ENCODE measurements at regions not wholly inside any gene's neighbourhood (a gene's known extent, or its start where the extent isn't known, plus 50 kb on each side); places are given as distances from the start of the nearest gene placed in this dataset.
"Not testable (repeated sequence)": the region's sequence is repeated elsewhere in the genome, so short reads cannot be mapped to it uniquely, and the experiment has no call there.

- no peaks in the 10 kb centered on the region for H3K36me3 ChIP-seq (ENCODE audit: control insufficient read depth, insufficient read depth, low read length)
- no peak overlapping the region for H3K27ac ChIP-seq (ENCODE audit: low read length)
- no CpG with 5 or more reads among the region's 7 CpGs for WGBS (ENCODE audit: insufficient coverage, low lambda C conversion rate)
- no peaks in the 10 kb centered on the region for H3K27me3 ChIP-seq (ENCODE audit: control insufficient read depth, insufficient read depth, low read length)
- no peaks in the 10 kb centered on the region for H3K9me3 ChIP-seq (ENCODE audit: control insufficient read depth, low read depth, low read length)
- no peak overlapping the region for H3K4me3 ChIP-seq (ENCODE audit: low read length)
- no peaks in the 10 kb centered on the region for H3K4me1 ChIP-seq (ENCODE audit: control insufficient read depth, insufficient read depth, low read length)
- no peak for DNase-seq
Measured at GRCh38 chr9:22970434-22970975, 523.9 kb downstream of the DMRTA1 start.

DNA sequence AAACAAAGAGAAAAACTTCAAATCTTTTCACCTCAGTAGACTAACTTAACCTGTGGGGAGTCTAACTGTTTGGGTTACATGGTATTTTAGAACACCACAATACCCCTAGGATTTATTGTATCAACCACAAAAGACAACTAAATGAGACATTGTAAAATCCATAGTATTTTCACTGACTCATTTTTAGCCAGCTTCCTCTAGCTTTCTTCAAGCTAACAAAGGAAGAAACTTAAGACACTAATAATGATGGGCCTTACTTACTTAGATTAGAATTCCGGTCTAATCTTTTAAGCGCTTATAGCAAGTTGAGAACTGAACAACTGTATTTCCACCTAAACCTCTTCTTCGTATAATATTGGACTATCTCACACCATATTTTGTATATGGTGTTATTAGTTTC, 529.3 kb downstream of the DMRTA1 start:
- WGBS (ENCODE audit: insufficient coverage, low lambda C conversion rate) = no CpG with 5 or more reads among the region's 3 CpGs
- Histone ChIP-seq H3K27ac (ENCODE audit: low read length) (no peak overlapping the region), H3K4me3 (ENCODE audit: low read length) (no peak overlapping the region), H3K4me1 (ENCODE audit: control insufficient read depth, insufficient read depth, low read length) (no peaks in the 10 kb centered on the region), H3K27me3 (ENCODE audit: control insufficient read depth, insufficient read depth, low read length) (no peaks in the 10 kb centered on the region), H3K9me3 (ENCODE audit: control insufficient read depth, low read depth, low read length) (no peaks in the 10 kb centered on the region), H3K36me3 (ENCODE audit: control insufficient read depth, insufficient read depth, low read length) (no peaks in the 10 kb centered on the region)
- DNase-seq = no peak

DNA sequence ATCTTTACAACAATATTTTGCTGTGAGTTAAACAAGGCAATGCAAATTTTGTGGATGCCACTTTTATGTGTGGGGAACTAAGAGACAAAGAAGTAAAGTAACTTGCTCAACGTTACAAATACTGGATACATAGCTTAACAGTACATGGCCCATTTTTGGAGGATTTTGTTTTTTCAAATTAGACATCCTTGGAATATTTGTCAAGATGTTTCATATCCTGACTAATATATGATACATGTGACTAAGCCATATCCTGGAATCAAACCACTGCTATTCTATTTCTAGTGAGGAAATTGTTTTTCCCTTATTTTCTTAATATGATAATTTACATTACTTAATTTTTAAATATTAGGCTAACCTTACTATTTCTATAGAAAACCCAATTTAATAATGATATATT, 529.8 kb downstream of the DMRTA1 start:
- 86% methylated on average over 1 of the region's 1 CpG for WGBS (ENCODE audit: insufficient coverage, low lambda C conversion rate)
- no peak overlapping the region for H3K4me3 ChIP-seq (ENCODE audit: low read length)
- no peaks in the 10 kb centered on the region for H3K4me1 ChIP-seq (ENCODE audit: control insufficient read depth, insufficient read depth, low read length)
- no peaks in the 10 kb centered on the region for H3K27me3 ChIP-seq (ENCODE audit: control insufficient read depth, insufficient read depth, low read length)
- H3K9me3 ChIP-seq (ENCODE audit: control insufficient read depth, low read depth, low read length) = no peaks in the 10 kb centered on the region
- H3K36me3 ChIP-seq (ENCODE audit: control insufficient read depth, insufficient read depth, low read length) = no peaks in the 10 kb centered on the region
- DNase-seq = no peak
- no peak overlapping the region for H3K27ac ChIP-seq (ENCODE audit: low read length)

- not testable (repeated sequence) for H3K4me1 ChIP-seq (ENCODE audit: control insufficient read depth, insufficient read depth, low read length); H3K36me3 ChIP-seq (ENCODE audit: control insufficient read depth, insufficient read depth, low read length); H3K27ac ChIP-seq (ENCODE audit: low read length); H3K9me3 ChIP-seq (ENCODE audit: control insufficient read depth, low read depth, low read length); H3K4me3 ChIP-seq (ENCODE audit: low read length); H3K27me3 ChIP-seq (ENCODE audit: control insufficient read depth, insufficient read depth, low read length); DNase-seq
- WGBS (ENCODE audit: insufficient coverage, low lambda C conversion rate) = no CpG with 5 or more reads among the region's 13 CpGs
Measured at GRCh38 chr9:22980429-22980828, 533.8 kb downstream of the DMRTA1 start.

DNA sequence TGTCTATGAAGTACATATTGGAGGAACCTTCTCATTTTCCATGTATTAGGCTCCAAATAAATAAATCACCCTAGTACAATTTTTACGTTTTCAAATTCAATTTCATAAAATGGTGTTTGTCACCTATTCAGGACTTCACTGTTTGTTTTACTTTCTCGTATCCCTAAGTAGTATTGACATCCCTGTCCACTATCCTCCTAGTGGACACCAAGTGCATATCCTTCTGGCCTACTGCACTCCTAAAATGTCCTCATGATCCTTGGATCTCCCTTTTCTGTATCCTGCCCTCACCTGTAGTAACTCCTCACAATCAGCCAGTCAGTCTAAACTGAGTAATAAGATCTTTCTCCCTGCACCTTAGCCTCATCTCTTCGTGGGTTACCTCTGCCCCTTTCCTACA, 539.9 kb downstream of the DMRTA1 start:
- H3K27ac ChIP-seq (ENCODE audit: low read length) = no peak overlapping the region
- WGBS (ENCODE audit: insufficient coverage, low lambda C conversion rate) = 95% methylated on average over 3 of the region's 3 CpGs
- DNase-seq = no peak
- no peaks in the 10 kb centered on the region for H3K4me1 ChIP-seq (ENCODE audit: control insufficient read depth, insufficient read depth, low read length)
- no peak overlapping the region for H3K4me3 ChIP-seq (ENCODE audit: low read length)
- H3K36me3 ChIP-seq (ENCODE audit: control insufficient read depth, insufficient read depth, low read length) = no peaks in the 10 kb centered on the region
- H3K27me3 ChIP-seq (ENCODE audit: control insufficient read depth, insufficient read depth, low read length) = no peaks in the 10 kb centered on the region
- H3K9me3 ChIP-seq (ENCODE audit: control insufficient read depth, low read depth, low read length) = no peaks in the 10 kb centered on the region

- Histone ChIP-seq H3K9me3 (ENCODE audit: control insufficient read depth, low read depth, low read length) (no peaks in the 10 kb centered on the region), H3K4me1 (ENCODE audit: control insufficient read depth, insufficient read depth, low read length) (no peaks in the 10 kb centered on the region), H3K27ac (ENCODE audit: low read length) (no peak overlapping the region), H3K27me3 (ENCODE audit: control insufficient read depth, insufficient read depth, low read length) (no peaks in the 10 kb centered on the region), H3K36me3 (ENCODE audit: control insufficient read depth, insufficient read depth, low read length) (no peaks in the 10 kb centered on the region), H3K4me3 (ENCODE audit: low read length) (no peak overlapping the region)
- no peak for DNase-seq
- WGBS (ENCODE audit: insufficient coverage, low lambda C conversion rate) = no CpG with 5 or more reads among the region's 4 CpGs
Measured at GRCh38 chr9:22990349-22990748, 543.7 kb downstream of the DMRTA1 start.

DNA sequence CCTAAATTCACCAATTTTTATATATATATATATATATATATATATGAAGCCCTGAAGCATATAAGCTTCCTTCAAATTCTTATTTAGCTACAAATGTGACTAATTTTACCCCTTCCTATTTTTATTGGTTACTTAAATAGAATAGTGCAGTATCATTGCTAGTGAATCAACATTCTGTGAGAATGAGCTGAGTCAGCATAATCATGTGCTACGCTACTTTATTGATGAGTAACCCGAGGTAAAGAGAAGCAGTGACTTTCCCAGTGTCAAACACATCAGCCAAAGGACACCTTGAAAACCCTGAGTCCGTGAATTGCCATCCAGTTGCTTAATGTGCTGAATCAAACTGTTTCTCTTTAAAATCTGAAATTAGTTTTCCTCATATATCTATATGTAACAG, 546.2 kb downstream of the DMRTA1 start:
- no peaks in the 10 kb centered on the region for H3K4me1 ChIP-seq (ENCODE audit: control insufficient read depth, insufficient read depth, low read length)
- no peaks in the 10 kb centered on the region for H3K27me3 ChIP-seq (ENCODE audit: control insufficient read depth, insufficient read depth, low read length)
- H3K4me3 ChIP-seq (ENCODE audit: low read length) = no peak overlapping the region
- no peaks in the 10 kb centered on the region for H3K9me3 ChIP-seq (ENCODE audit: control insufficient read depth, low read depth, low read length)
- H3K27ac ChIP-seq (ENCODE audit: low read length) = no peak overlapping the region
- no peak for DNase-seq
- H3K36me3 ChIP-seq (ENCODE audit: control insufficient read depth, insufficient read depth, low read length) = no peaks in the 10 kb centered on the region
- 100% methylated on average over 1 of the region's 3 CpGs for WGBS (ENCODE audit: insufficient coverage, low lambda C conversion rate)

GRCh38 chr9:22997923-22998322, 551.3 kb downstream of the DMRTA1 start:
- no CpG with 5 or more reads among the region's 4 CpGs for WGBS (ENCODE audit: insufficient coverage, low lambda C conversion rate)
- no peaks in the 10 kb centered on the region for H3K27me3 ChIP-seq (ENCODE audit: control insufficient read depth, insufficient read depth, low read length)
- H3K4me1 ChIP-seq (ENCODE audit: control insufficient read depth, insufficient read depth, low read length) = no peaks in the 10 kb centered on the region

DNA sequence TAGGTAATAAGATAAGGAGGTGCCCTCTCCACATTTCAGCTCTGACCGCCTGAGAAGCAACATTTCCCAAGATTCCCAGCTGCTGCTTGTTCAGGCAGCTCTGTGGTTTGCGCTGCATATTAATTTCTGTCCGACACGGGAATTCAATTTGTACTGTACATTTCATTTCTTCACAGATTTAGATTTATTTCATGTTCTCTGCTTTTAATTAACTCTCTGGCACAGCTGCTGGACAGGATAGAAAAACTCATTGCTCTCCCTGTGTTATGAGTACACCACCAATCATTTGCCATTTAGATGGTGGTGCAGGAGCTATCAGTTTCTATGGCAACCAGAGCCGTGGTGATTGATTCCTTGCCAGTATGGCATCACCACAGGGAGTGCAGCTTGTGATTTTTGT, 558.5 kb downstream of the DMRTA1 start:
- H3K36me3 ChIP-seq (ENCODE audit: control insufficient read depth, insufficient read depth, low read length) = no peaks in the 10 kb centered on the region
- H3K4me3 ChIP-seq (ENCODE audit: low read length) = no peak overlapping the region
- H3K27ac ChIP-seq (ENCODE audit: low read length) = no peak overlapping the region
- WGBS (ENCODE audit: insufficient coverage, low lambda C conversion rate) = 90% methylated on average over 2 of the region's 5 CpGs
- no peaks in the 10 kb centered on the region for H3K4me1 ChIP-seq (ENCODE audit: control insufficient read depth, insufficient read depth, low read length)
- no peaks in the 10 kb centered on the region for H3K27me3 ChIP-seq (ENCODE audit: control insufficient read depth, insufficient read depth, low read length)
- H3K9me3 ChIP-seq (ENCODE audit: control insufficient read depth, low read depth, low read length) = no peaks in the 10 kb centered on the region
- DNase-seq = no peak

More at GRCh38 chr9:22997923-22998322, 551.3 kb downstream of the DMRTA1 start:
- H3K36me3 ChIP-seq (ENCODE audit: control insufficient read depth, insufficient read depth, low read length) = no peaks in the 10 kb centered on the region
- DNase-seq = no peak
- H3K9me3 ChIP-seq (ENCODE audit: control insufficient read depth, low read depth, low read length) = no peaks in the 10 kb centered on the region
- no peak overlapping the region for H3K4me3 ChIP-seq (ENCODE audit: low read length)
- no peak overlapping the region for H3K27ac ChIP-seq (ENCODE audit: low read length)

DNA sequence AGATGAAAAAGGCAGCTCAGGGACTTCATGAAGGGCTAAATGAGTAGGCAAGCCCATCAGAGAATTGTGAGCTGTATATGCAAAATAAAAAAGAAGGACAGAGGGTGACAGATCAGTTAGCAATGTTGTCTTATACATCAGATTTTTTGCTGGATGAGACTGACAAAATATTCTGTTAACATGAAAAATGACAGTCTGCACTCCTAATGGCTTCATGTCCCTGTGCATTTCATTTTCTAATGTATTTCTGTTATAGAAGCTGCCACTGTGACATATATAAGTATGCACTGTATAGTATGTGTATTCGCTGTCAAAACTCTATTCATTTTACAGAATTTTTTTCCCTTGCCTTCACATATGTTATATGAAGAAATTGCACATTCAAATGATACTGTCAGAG, 559.5 kb downstream of the DMRTA1 start:
- WGBS (ENCODE audit: insufficient coverage, low lambda C conversion rate) = 100% methylated on average over 1 of the region's 1 CpG

GRCh38 chr9:23011669-23012068, 565.0 kb downstream of the DMRTA1 start:
- no peaks in the 10 kb centered on the region for H3K4me1 ChIP-seq (ENCODE audit: control insufficient read depth, insufficient read depth, low read length)
- H3K36me3 ChIP-seq (ENCODE audit: control insufficient read depth, insufficient read depth, low read length) = no peaks in the 10 kb centered on the region
- WGBS (ENCODE audit: insufficient coverage, low lambda C conversion rate) = 94% methylated on average over 3 of the region's 3 CpGs
- no peaks in the 10 kb centered on the region for H3K27me3 ChIP-seq (ENCODE audit: control insufficient read depth, insufficient read depth, low read length)
- H3K9me3 ChIP-seq (ENCODE audit: control insufficient read depth, low read depth, low read length) = no peaks in the 10 kb centered on the region
- no peak overlapping the region for H3K27ac ChIP-seq (ENCODE audit: low read length)
- no peak for DNase-seq
- no peak overlapping the region for H3K4me3 ChIP-seq (ENCODE audit: low read length)

More for the DNA sequence above, 559.5 kb downstream of the DMRTA1 start:
- H3K4me1 ChIP-seq (ENCODE audit: control insufficient read depth, insufficient read depth, low read length) = no peaks in the 10 kb centered on the region
- no peak for DNase-seq
- no peaks in the 10 kb centered on the region for H3K9me3 ChIP-seq (ENCODE audit: control insufficient read depth, low read depth, low read length)
- no peaks in the 10 kb centered on the region for H3K36me3 ChIP-seq (ENCODE audit: control insufficient read depth, insufficient read depth, low read length)
- no peak overlapping the region for H3K27ac ChIP-seq (ENCODE audit: low read length)
- H3K27me3 ChIP-seq (ENCODE audit: control insufficient read depth, insufficient read depth, low read length) = no peaks in the 10 kb centered on the region
- no peak overlapping the region for H3K4me3 ChIP-seq (ENCODE audit: low read length)

All from large intestine (tissue), 3 donors.